PC-9 (cell line): ENCODE measurements at regions not wholly inside any gene's neighbourhood (a gene's known extent, or its start where the extent isn't known, plus 50 kb on each side); places are given as distances from the start of the nearest gene placed in this dataset.

Experiments used
- CTCF ChIP-seq: fragments of 200-600 bp; sonication (generic); conservative IDR thresholded peaks from 2 replicates; pipeline ENCODE4 v1.6.1; 2017; ENCODE audit warnings: mixed run types, antibody characterized with exemption, mild to moderate bottlenecking, moderate library complexity
- EZH2 ChIP-seq: fragments of 200-600 bp; sonication (generic); IDR thresholded peaks from 2 replicates; pipeline ENCODE4 v1.8.0; 2017; ENCODE audit warnings: antibody characterized with exemption, low read depth

- TF ChIP-seq CTCF, result no peak
- TF ChIP-seq EZH2, result no peak
These were observed 244.1 kb downstream of the AEBP2 start for GRCh38 chr12:19683178-19683927.
